Kidney epithelial cell (primary cell): ENCODE measurements at regions not wholly inside any gene's neighbourhood (a gene's known extent, or its start where the extent isn't known, plus 50 kb on each side); places are given as distances from the start of the nearest gene placed in this dataset.

Experiments
- DNase-seq: peaks from one replicate; pipeline ENCODE4 v3.0.0-alpha.2; 2010; ENCODE audit warnings: low read depth
- H3K27me3 ChIP-seq: 2 replicates; pipeline ENCODE4 v1.6.0; 2011; ENCODE audit warnings: low read length; ENCODE audit not compliant: control insufficient read depth, insufficient read depth
- H3K36me3 ChIP-seq: 2 replicates; pipeline ENCODE4 v1.5.1; 2011; ENCODE audit warnings: low read length; ENCODE audit not compliant: control insufficient read depth, insufficient read depth
- H3K4me3 ChIP-seq: 2 replicates; pipeline ENCODE4 v1.5.1; 2011; ENCODE audit warnings: low read depth, mild to moderate bottlenecking, control low read depth, low read length
- TF ChIP-seq, protein P1 (sequence below): IDR thresholded peaks from 2 replicates; pipeline ENCODE4 v1.5.1; 2011; ENCODE audit warnings: mild to moderate bottlenecking, moderate library complexity, low read length, control low read depth, inconsistent platforms; ENCODE audit not compliant: insufficient read depth, poor library complexity, severe bottlenecking

GRCh38 chr2:44051593-44052347 is 56.0 kb upstream of the LRPPRC start:
- Histone ChIP-seq H3K36me3 (no peaks in the 10 kb centered on the region), H3K27me3 (no peaks in the 10 kb centered on the region), H3K4me3 (no peak overlapping the region)
- TF ChIP-seq, protein P1, sequence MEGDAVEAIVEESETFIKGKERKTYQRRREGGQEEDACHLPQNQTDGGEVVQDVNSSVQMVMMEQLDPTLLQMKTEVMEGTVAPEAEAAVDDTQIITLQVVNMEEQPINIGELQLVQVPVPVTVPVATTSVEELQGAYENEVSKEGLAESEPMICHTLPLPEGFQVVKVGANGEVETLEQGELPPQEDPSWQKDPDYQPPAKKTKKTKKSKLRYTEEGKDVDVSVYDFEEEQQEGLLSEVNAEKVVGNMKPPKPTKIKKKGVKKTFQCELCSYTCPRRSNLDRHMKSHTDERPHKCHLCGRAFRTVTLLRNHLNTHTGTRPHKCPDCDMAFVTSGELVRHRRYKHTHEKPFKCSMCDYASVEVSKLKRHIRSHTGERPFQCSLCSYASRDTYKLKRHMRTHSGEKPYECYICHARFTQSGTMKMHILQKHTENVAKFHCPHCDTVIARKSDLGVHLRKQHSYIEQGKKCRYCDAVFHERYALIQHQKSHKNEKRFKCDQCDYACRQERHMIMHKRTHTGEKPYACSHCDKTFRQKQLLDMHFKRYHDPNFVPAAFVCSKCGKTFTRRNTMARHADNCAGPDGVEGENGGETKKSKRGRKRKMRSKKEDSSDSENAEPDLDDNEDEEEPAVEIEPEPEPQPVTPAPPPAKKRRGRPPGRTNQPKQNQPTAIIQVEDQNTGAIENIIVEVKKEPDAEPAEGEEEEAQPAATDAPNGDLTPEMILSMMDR: no peak
- DNase-seq: no peak

- DNase-seq: no peak
- Histone ChIP-seq H3K36me3 (no peaks in the 10 kb centered on the region), H3K4me3 (no peak overlapping the region), H3K27me3 (no peaks in the 10 kb centered on the region)
- TF ChIP-seq, protein P1: no peak
These were observed 56.8 kb upstream of the LRPPRC start for GRCh38 chr2:44052584-44052983.

DNA sequence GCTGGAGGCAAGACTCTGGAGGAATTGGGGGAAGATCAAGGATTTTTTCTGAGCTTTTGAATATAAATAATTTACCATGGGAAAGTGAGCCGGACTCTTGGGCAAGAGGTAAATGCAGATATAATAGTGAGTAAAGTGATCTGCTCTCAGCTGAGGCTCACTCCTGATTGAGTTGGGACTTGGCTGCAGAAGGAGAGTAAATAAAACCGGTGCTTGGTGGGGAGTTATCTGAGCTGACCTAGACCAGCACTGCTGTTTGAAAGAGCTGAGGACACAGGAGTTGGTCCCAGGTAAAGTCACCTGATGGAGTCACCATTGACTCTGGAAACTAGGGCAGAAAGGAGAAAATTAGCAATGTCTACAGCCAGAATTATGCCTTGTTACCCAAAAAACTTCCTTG is 57.3 kb upstream of the LRPPRC start:
- H3K27me3 ChIP-seq: no peaks in the 10 kb centered on the region
- DNase-seq: no peak
- no peaks in the 10 kb centered on the region for H3K36me3 ChIP-seq
- TF ChIP-seq, protein P1: no peak
- H3K4me3 ChIP-seq: no peak overlapping the region

- Histone ChIP-seq H3K36me3 (no peaks in the 10 kb centered on the region), H3K27me3 (no peaks in the 10 kb centered on the region), H3K4me3 (no peak overlapping the region)
- no peak for DNase-seq
- TF ChIP-seq, protein P1: no peak
These were observed 57.7 kb upstream of the LRPPRC start for GRCh38 chr2:44053456-44053855.

- Histone ChIP-seq H3K4me3 (no peak overlapping the region), H3K36me3 (no peaks in the 10 kb centered on the region), H3K27me3 (no peaks in the 10 kb centered on the region)
- no peak for DNase-seq
- TF ChIP-seq, protein P1: no peak
These were observed 59.4 kb upstream of the LRPPRC start for GRCh38 chr2:44055229-44055628.

- no peak for DNase-seq
- H3K27me3 ChIP-seq: no peaks in the 10 kb centered on the region
- H3K36me3 ChIP-seq: no peaks in the 10 kb centered on the region
- TF ChIP-seq, protein P1: no peak
- H3K4me3 ChIP-seq: no peak overlapping the region
These were observed 59.9 kb upstream of the LRPPRC start for GRCh38 chr2:44055664-44056063.
